WTC11 (cell line): ENCODE measurements at regions not wholly inside any gene's neighbourhood (a gene's known extent, or its start where the extent isn't known, plus 50 kb on each side); places are given as distances from the start of the nearest gene placed in this dataset.

ENCODE experiments used
- ATAC-seq: fragments of 200-7000 bp; cut with Tn5 transposase; 2 replicates; pipeline ENCODE4 v1.10.0; 2021; ENCODE audit warnings: mild to moderate bottlenecking, moderate library complexity
- CTCF ChIA-PET: fragments of 300-600 bp; sonication (Branson Sonifier 250); formaldehyde crosslinking; loops from one replicate; lab custom pipeline; 2021; ENCODE audit warnings: antibody characterized with exemption; lab: Charles Lee
- POLR2A ChIA-PET: fragments of 350-600 bp; sonication (Branson Sonifier 250); formaldehyde crosslinking; loops from one replicate; lab custom pipeline; 2021; ENCODE audit warnings: antibody characterized with exemption; lab: Charles Lee
- DNase-seq: peaks from one replicate; pipeline ENCODE4 v3.0.0; 2021; ENCODE audit warnings: low spot score
- H3K27ac Mint-ChIP-seq: 2 replicates; pipeline ENCODE4 v1.8.0; 2021; ENCODE audit warnings: mixed read lengths
- H3K27me3 Mint-ChIP-seq: 2 replicates; pipeline ENCODE4 v1.8.0; 2021; ENCODE audit warnings: low read depth, mild to moderate bottlenecking, moderate library complexity, mixed read lengths
- H3K36me3 Mint-ChIP-seq: 2 replicates; pipeline ENCODE4 v1.8.0; 2021; ENCODE audit warnings: mixed read lengths
- H3K4me1 Mint-ChIP-seq: 2 replicates; pipeline ENCODE4 v1.8.0; 2022; ENCODE audit warnings: mixed read lengths
- H3K4me3 Mint-ChIP-seq: 2 replicates; pipeline ENCODE4 v1.8.0; 2021; ENCODE audit warnings: mild to moderate bottlenecking, moderate library complexity, mixed read lengths
- H3K9me3 Mint-ChIP-seq: 2 replicates; pipeline ENCODE4 v1.8.0; 2021; ENCODE audit warnings: mixed read lengths
- ARID4B ChIP-seq: sonication (generic); formaldehyde crosslinking; IDR thresholded peaks from 2 replicates; pipeline ENCODE4 v1.8.0; 2023; ENCODE audit warnings: missing genetic modification reagents, mild to moderate bottlenecking, borderline replicate concordance
- ATF3 ChIP-seq: sonication (generic); formaldehyde crosslinking; conservative IDR thresholded peaks from 2 replicates; pipeline ENCODE4 v1.8.1; 2022; ENCODE audit warnings: mild to moderate bottlenecking, missing genetic modification reagents
- CTCF ChIP-seq: fragments of 200-600 bp; IDR thresholded peaks from 2 replicates; pipeline ENCODE4 v1.8.0; 2022; ENCODE audit warnings: antibody characterized with exemption
- E2F4 ChIP-seq: sonication (generic); formaldehyde crosslinking; IDR thresholded peaks from 2 replicates; pipeline ENCODE4 v1.8.1; 2022; ENCODE audit warnings: low read depth, mild to moderate bottlenecking, moderate library complexity, missing genetic modification reagents, borderline replicate concordance
- E2F5 ChIP-seq: sonication (generic); formaldehyde crosslinking; IDR thresholded peaks from 2 replicates; pipeline ENCODE4 v1.8.1; 2022; ENCODE audit warnings: mild to moderate bottlenecking, moderate library complexity, missing genetic modification reagents
- FOXJ3 ChIP-seq: sonication (generic); formaldehyde crosslinking; IDR thresholded peaks from 2 replicates; pipeline ENCODE4 v1.9.0; 2021; ENCODE audit warnings: missing genetic modification reagents, mild to moderate bottlenecking, borderline replicate concordance
- JAZF1 ChIP-seq: fragments of 250-450 bp; sonication (Bioruptor Pico); IDR thresholded peaks from 2 replicates; pipeline ENCODE4 v1.9.0; 2021; ENCODE audit warnings: moderate library complexity, mild to moderate bottlenecking, inconsistent platforms
- MLX ChIP-seq: sonication (generic); formaldehyde crosslinking; IDR thresholded peaks from 2 replicates; pipeline ENCODE4 v1.8.1; 2023; ENCODE audit warnings: mild to moderate bottlenecking, missing genetic modification reagents, moderate library complexity
- MYBL2 ChIP-seq: sonication (generic); formaldehyde crosslinking; IDR thresholded peaks from 2 replicates; pipeline ENCODE4 v1.8.1; 2023; ENCODE audit warnings: mild to moderate bottlenecking, moderate library complexity, missing genetic modification reagents
- NR2C2 ChIP-seq: sonication (generic); formaldehyde crosslinking; IDR thresholded peaks from 2 replicates; pipeline ENCODE4 v1.8.0; 2022; ENCODE audit warnings: mild to moderate bottlenecking, missing genetic modification reagents
- PREB ChIP-seq: sonication (generic); formaldehyde crosslinking; IDR thresholded peaks from 2 replicates; pipeline ENCODE4 v1.8.1; 2022; ENCODE audit warnings: mild to moderate bottlenecking, missing genetic modification reagents, moderate library complexity, borderline replicate concordance
- SMAD4 ChIP-seq: sonication (generic); formaldehyde crosslinking; IDR thresholded peaks from 2 replicates; pipeline ENCODE4 v1.8.0; 2022; ENCODE audit warnings: mild to moderate bottlenecking, missing genetic modification reagents
- SP1 ChIP-seq: sonication (generic); formaldehyde crosslinking; conservative IDR thresholded peaks from 2 replicates; pipeline ENCODE4 v1.8.1; 2022; ENCODE audit warnings: missing genetic modification reagents
- TEAD4 ChIP-seq: sonication (generic); formaldehyde crosslinking; IDR thresholded peaks from 2 replicates; pipeline ENCODE4 v1.8.0; 2022; ENCODE audit warnings: mild to moderate bottlenecking, missing genetic modification reagents
- TP53 ChIP-seq: sonication (generic); formaldehyde crosslinking; IDR thresholded peaks from 2 replicates; pipeline ENCODE4 v1.8.1; 2023; ENCODE audit warnings: mild to moderate bottlenecking, missing genetic modification reagents
- ZNF138 ChIP-seq: sonication (generic); formaldehyde crosslinking; conservative IDR thresholded peaks from 2 replicates; pipeline ENCODE4 v1.8.1; 2022; ENCODE audit warnings: mild to moderate bottlenecking, moderate library complexity, missing genetic modification reagents
- ZNF512 ChIP-seq: sonication (generic); formaldehyde crosslinking; IDR thresholded peaks from 2 replicates; pipeline ENCODE4 v1.8.1; 2022; ENCODE audit warnings: missing genetic modification reagents, borderline replicate concordance
- ZNF532 ChIP-seq: fragments of 250-450 bp; sonication (Bioruptor Pico); IDR thresholded peaks from 2 replicates; pipeline ENCODE4 v1.9.0; 2021; ENCODE audit warnings: mild to moderate bottlenecking, borderline replicate concordance

GRCh38 chr20:51163996-51164600, 141.2 kb upstream of the KCNG1 start:
- DNase-seq (no peak), ATAC-seq (no peak)
- Mint-ChIP-seq H3K27me3 (peaks cover 25% of the 10 kb centered on the region), H3K9me3 (peaks cover 10% of the 10 kb centered on the region), H3K4me1 (no peaks in the 10 kb centered on the region), H3K27ac (no peak overlapping the region), H3K4me3 (no peak overlapping the region), H3K36me3 (no peaks in the 10 kb centered on the region)
- ChIA-PET CTCF (interaction anchor here (0.6 to 2.7 kb wide), 9 partner anchors 9 to 371 kb away, joined by 3 to 11 read pairs (median 4); no protein-coding TSS in a partner anchor), POLR2A (no interaction called here)
- TF ChIP-seq NR2C2 (CRISPR knock-in tag), result no peak
- no peak for TF ChIP-seq SP1
- no peak for TF ChIP-seq E2F5
- no peak for TF ChIP-seq MYBL2 (CRISPR knock-in tag)
- TF ChIP-seq FOXJ3 (CRISPR knock-in tag), result no peak
- no peak for TF ChIP-seq TP53 (CRISPR knock-in tag)
- no peak for TF ChIP-seq JAZF1 (CRISPR knock-in tag)
- no peak for TF ChIP-seq CTCF
- no peak for TF ChIP-seq TEAD4
- no peak for TF ChIP-seq ZNF532 (CRISPR knock-in tag)
- TF ChIP-seq MLX (CRISPR knock-in tag), result no peak
- no peak for TF ChIP-seq ZNF512 (CRISPR knock-in tag)
- TF ChIP-seq ARID4B (CRISPR knock-in tag), result no peak
- no peak for TF ChIP-seq ZNF138 (CRISPR knock-in tag)
- TF ChIP-seq PREB (CRISPR knock-in tag), result no peak
- TF ChIP-seq E2F4, result no peak
- no peak for TF ChIP-seq SMAD4 (CRISPR knock-in tag)
- TF ChIP-seq ATF3 (CRISPR knock-in tag), result no peak
